PC-3 (cell line): ENCODE measurements at regions not wholly inside any gene's neighbourhood (a gene's known extent, or its start where the extent isn't known, plus 50 kb on each side); places are given as distances from the start of the nearest gene placed in this dataset.

Experiments
- ATAC-seq: fragments of 200-7000 bp; cut with Tn5 transposase; 2 replicates; pipeline ENCODE4 v1.9.1; 2020; ENCODE audit warnings: mild to moderate bottlenecking, moderate library complexity
- BruUV-seq: library from RNA; stranded (reverse); fragments of 400-500 nt; replicated peaks from 2 replicates; lab custom pipeline; 2021; lab: Mats Ljungman, UMichigan
- CTCF ChIA-PET: fragments of 300-600 bp; sonication (Branson Sonifier 250); formaldehyde crosslinking; loops from one replicate; lab custom pipeline; 2022; ENCODE audit warnings: antibody characterized with exemption; lab: Charles Lee
- POLR2A ChIA-PET: fragments of 300-600 bp; sonication (Branson Sonifier 250); formaldehyde crosslinking; loops from one replicate; lab custom pipeline; 2022; ENCODE audit warnings: antibody characterized with exemption; ENCODE audit not compliant: unreplicated experiment; lab: Charles Lee
- DNase-seq: peaks from one replicate; pipeline ENCODE4 v3.0.0-alpha.2; 2015
- H2AFZ ChIP-seq: fragments of 300-600 bp; sonication (generic); 2 replicates; pipeline ENCODE4 v1.6.0; 2016; ENCODE audit warnings: antibody characterized with exemption, low read length
- H3F3A ChIP-seq: fragments of 300-600 bp; sonication (generic); one replicate; pipeline ENCODE4 v1.6.0; 2017; ENCODE audit warnings: antibody characterized with exemption, low read length, control low read depth, mild to moderate bottlenecking; ENCODE audit not compliant: unreplicated experiment
- H3K27ac ChIP-seq: fragments of 300-600 bp; sonication (generic); 2 replicates; pipeline ENCODE4 v1.5.1; 2016; ENCODE audit warnings: mild to moderate bottlenecking, low read length
- H3K27me3 ChIP-seq: fragments of 300-600 bp; sonication (generic); 2 replicates; pipeline ENCODE4 v1.6.1; 2016; ENCODE audit warnings: low read length, mixed read lengths
- H3K36me3 ChIP-seq: fragments of 300-600 bp; sonication (generic); 2 replicates; pipeline ENCODE4 v1.6.1; 2016; ENCODE audit warnings: low read depth, mixed run types, low read length, mixed read lengths
- H3K4me1 ChIP-seq: fragments of 300-600 bp; sonication (generic); 2 replicates; pipeline ENCODE4 v1.5.1; 2016; ENCODE audit warnings: low read length; ENCODE audit not compliant: insufficient read depth
- H3K4me2 ChIP-seq: fragments of 300-600 bp; sonication (generic); 2 replicates; pipeline ENCODE4 v1.6.0; 2016; ENCODE audit warnings: low read length
- H3K4me3 ChIP-seq: fragments of 300-600 bp; sonication (generic); 2 replicates; pipeline ENCODE4 v1.5.1; 2016; ENCODE audit warnings: mild to moderate bottlenecking, low read length, mixed read lengths
- H3K79me2 ChIP-seq: fragments of 300-600 bp; sonication (generic); 2 replicates; pipeline ENCODE4 v1.6.1; 2017; ENCODE audit warnings: low read length, mixed read lengths
- H3K9ac ChIP-seq: fragments of 300-600 bp; sonication (generic); 2 replicates; pipeline ENCODE4 v1.6.0; 2016; ENCODE audit warnings: mild to moderate bottlenecking, low read length
- H3K9me2 ChIP-seq: fragments of 300-600 bp; sonication (generic); replicated peaks from 2 replicates; pipeline ENCODE4 v1.6.1; 2016; ENCODE audit warnings: mixed run types, low read length, mixed read lengths
- H3K9me3 ChIP-seq: fragments of 300-600 bp; sonication (generic); 2 replicates; pipeline ENCODE4 v1.6.1; 2016; ENCODE audit warnings: low read length, mixed read lengths
- H4K20me1 ChIP-seq: fragments of 300-600 bp; sonication (generic); 2 replicates; pipeline ENCODE4 v1.6.1; 2016; ENCODE audit warnings: low read length, mixed read lengths
- CTCF ChIP-seq: fragments of 300-600 bp; sonication (generic); conservative IDR thresholded peaks from 2 replicates; pipeline ENCODE4 v1.5.1; 2017; ENCODE audit warnings: antibody characterized with exemption, low read depth, mild to moderate bottlenecking, low read length
- EZH2 ChIP-seq: fragments of 300-600 bp; sonication (generic); IDR thresholded peaks from one replicate; pipeline ENCODE4 v1.6.1; 2017; ENCODE audit warnings: antibody characterized with exemption, mild to moderate bottlenecking, low read length; ENCODE audit not compliant: unreplicated experiment
- EZH2phosphoT487 ChIP-seq: fragments of 300-600 bp; sonication (generic); IDR thresholded peaks from 2 replicates; pipeline ENCODE4 v1.6.1; 2018; ENCODE audit warnings: mild to moderate bottlenecking, antibody characterized with exemption, low read length, borderline replicate concordance
- intact Hi-C: fragments of 100-400 bp; cut with micrococcal nuclease; formaldehyde crosslinking; loops from 2 replicates; pipeline ENCODE4 v1.9.0; 2023

- intact Hi-C loops = loop anchor here (5.0 kb wide), 1 partner anchor 257 kb away; no protein-coding TSS in a partner anchor
- no TSS peak for BruUV-seq
- no peaks in the 10 kb centered on the region; the same call in 1 of the 2 replicates for H3K36me3 ChIP-seq
- no peaks in the 10 kb centered on the region for H3K9me2 ChIP-seq
- no peaks in the 10 kb centered on the region for H3K9me3 ChIP-seq
- no peak for TF ChIP-seq EZH2
- ATAC-seq = no peak
- H3F3A ChIP-seq = no peaks in the 10 kb centered on the region
- no peak overlapping the region for H3K4me3 ChIP-seq
- no peak overlapping the region for H3K4me2 ChIP-seq
- no peaks in the 10 kb centered on the region for H3K79me2 ChIP-seq
- H4K20me1 ChIP-seq = no peaks in the 10 kb centered on the region
- H3K27ac ChIP-seq = no peak overlapping the region
- no peak overlapping the region for H2AFZ ChIP-seq
- H3K4me1 ChIP-seq = peaks cover 16% of the 10 kb centered on the region
- H3K9ac ChIP-seq = no peak overlapping the region
- DNase-seq = no peak
- ChIA-PET CTCF (no interaction called here), POLR2A (no interaction called here)
- no peaks in the 10 kb centered on the region for H3K27me3 ChIP-seq
These were observed 141.7 kb upstream of the GUCY1A1 start for GRCh38 chr4:155524926-155525455.

GRCh38 chr4:155523358-155523757 lies 143.3 kb upstream of the GUCY1A1 start:
- TF ChIP-seq EZH2 (no peak), EZH2phosphoT487 (no peak), CTCF (no peak)
- H4K20me1 ChIP-seq = no peaks in the 10 kb centered on the region
- H3K4me2 ChIP-seq = no peak overlapping the region
- no peaks in the 10 kb centered on the region for H3K9me3 ChIP-seq
- H3K9ac ChIP-seq = no peak overlapping the region
- H3F3A ChIP-seq = no peaks in the 10 kb centered on the region
- DNase-seq (no peak), ATAC-seq (no peak)
- H3K27me3 ChIP-seq = no peaks in the 10 kb centered on the region
- H3K36me3 ChIP-seq = no peaks in the 10 kb centered on the region; the same call in 1 of the 2 replicates
- intact Hi-C loops = no loop called here
- H3K27ac ChIP-seq = no peak overlapping the region
- H3K4me3 ChIP-seq = no peak overlapping the region
- BruUV-seq = no TSS peak
- H3K4me1 ChIP-seq = 0 out of 2 replicates have a peak, but pooled peaks cover under 1% of the 10 kb centered on the region
- H3K9me2 ChIP-seq = no peaks in the 10 kb centered on the region
- ChIA-PET POLR2A (no interaction called here), CTCF (no interaction called here)
- no peaks in the 10 kb centered on the region for H3K79me2 ChIP-seq
- no peak overlapping the region for H2AFZ ChIP-seq

- Histone ChIP-seq H3K4me1 (no peaks in the 10 kb centered on the region), H3K9me3 (no peaks in the 10 kb centered on the region), H3K4me2 (no peak overlapping the region), H3K9me2 (no peaks in the 10 kb centered on the region), H3K36me3 (no peaks in the 10 kb centered on the region; the same call in 1 of the 2 replicates), H3K27ac (no peak overlapping the region), H4K20me1 (no peaks in the 10 kb centered on the region), H3F3A (no peaks in the 10 kb centered on the region), H3K27me3 (no peaks in the 10 kb centered on the region), H3K9ac (no peak overlapping the region), H2AFZ (no peak overlapping the region), H3K4me3 (no peak overlapping the region), H3K79me2 (no peaks in the 10 kb centered on the region)
- POLR2A ChIA-PET = no interaction called here
- CTCF ChIA-PET = no interaction called here
- no peak for TF ChIP-seq EZH2phosphoT487
- TF ChIP-seq CTCF = no peak
- no peak for TF ChIP-seq EZH2
- no peak for ATAC-seq
- no peak for DNase-seq
- no TSS peak for BruUV-seq
- intact Hi-C loops = no loop called here
These were observed 144.4 kb upstream of the GUCY1A1 start for GRCh38 chr4:155522201-155522600.
